ENCODE measurements at regions not wholly inside any gene's neighbourhood (a gene's known extent, or its start where the extent isn't known, plus 50 kb on each side); places are given as distances from the start of the nearest gene placed in this dataset.
"Not testable (repeated sequence)": the region's sequence is repeated elsewhere in the genome, so short reads cannot be mapped to it uniquely, and the experiment has no call there.

GRCh38 chr9:134530724-134531123, 110.9 kb upstream of the COL5A1 start:
- DNase-seq, result no peak

GRCh38 chr9:134531220-134531970, 110.2 kb upstream of the COL5A1 start:
- no peak for DNase-seq

GRCh38 chr9:134532084-134532483, 109.5 kb upstream of the COL5A1 start:
- DNase-seq, result no peak

GRCh38 chr9:134532661-134533060, 108.9 kb upstream of the COL5A1 start:
- not testable (repeated sequence) for DNase-seq

GRCh38 chr9:134533850-134534588, 107.6 kb upstream of the COL5A1 start:
- no peak for DNase-seq

GRCh38 chr9:134534661-134535080, 106.9 kb upstream of the COL5A1 start:
- DNase-seq, result no peak

- DNase-seq, result no peak
Observed at GRCh38 chr9:134535171-134535570, 106.4 kb upstream of the COL5A1 start.

GRCh38 chr9:134536101-134536900, 105.3 kb upstream of the COL5A1 start:
- no peak for DNase-seq

GRCh38 chr9:134536931-134537330, 104.7 kb upstream of the COL5A1 start:
- no peak for DNase-seq

GRCh38 chr9:134537951-134538641, 103.5 kb upstream of the COL5A1 start:
- no peak for DNase-seq

GRCh38 chr9:134538856-134539566, 102.6 kb upstream of the COL5A1 start:
- no peak for DNase-seq

GRCh38 chr9:134539586-134540194, 101.9 kb upstream of the COL5A1 start:
- no peak for DNase-seq

- no peak for DNase-seq
Observed at GRCh38 chr9:134540276-134541096, 101.1 kb upstream of the COL5A1 start.

- DNase-seq, result no peak
Observed at GRCh38 chr9:134541097-134541747, 100.4 kb upstream of the COL5A1 start.

- no peak for DNase-seq
Observed at GRCh38 chr9:134544388-134545214, 97.0 kb upstream of the COL5A1 start.

- DNase-seq, result no peak
Observed at GRCh38 chr9:134545215-134545542, 96.4 kb upstream of the COL5A1 start.

- no peak for DNase-seq
Observed at GRCh38 chr9:134545543-134546245, 95.9 kb upstream of the COL5A1 start.

- no peak for DNase-seq
Observed at GRCh38 chr9:134546246-134546731, 95.3 kb upstream of the COL5A1 start.
